OCI-LY3 (cell line): ENCODE measurements at regions not wholly inside any gene's neighbourhood (a gene's known extent, or its start where the extent isn't known, plus 50 kb on each side); places are given as distances from the start of the nearest gene placed in this dataset.

Source experiments
- EZH2phosphoT487 ChIP-seq: fragments of 200-600 bp; shearing (Covaris generic); IDR thresholded peaks from 2 replicates; pipeline ENCODE4 v1.6.1; 2018; ENCODE audit warnings: antibody characterized with exemption, mixed run types, low read depth
- TF ChIP-seq, protein P1 (sequence below): fragments of 200-600, 300-600 bp; sonication (generic); IDR thresholded peaks from 2 replicates; pipeline ENCODE4 v1.5.1; 2014; ENCODE audit warnings: antibody characterized with exemption, low read length, low read depth

DNA sequence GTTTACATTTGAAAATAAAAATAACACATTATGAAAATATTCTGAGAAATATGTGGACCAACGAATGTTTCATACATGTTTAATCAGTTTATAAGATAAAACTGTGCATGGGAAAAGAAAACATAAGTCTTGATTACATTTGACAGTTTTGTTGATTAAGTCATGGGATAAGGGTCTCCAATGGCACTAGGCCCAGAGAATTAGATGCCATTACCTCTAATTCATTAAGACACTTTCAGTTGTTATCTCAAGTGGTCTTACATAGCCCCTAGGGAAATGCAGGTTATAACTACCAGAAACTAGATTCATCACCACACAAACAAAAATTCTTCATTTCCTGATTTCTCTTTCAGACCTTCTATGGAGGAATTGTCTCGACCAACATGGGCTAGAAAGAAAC is 300.8 kb downstream of the PCDH7 start:
- TF ChIP-seq, protein P1, sequence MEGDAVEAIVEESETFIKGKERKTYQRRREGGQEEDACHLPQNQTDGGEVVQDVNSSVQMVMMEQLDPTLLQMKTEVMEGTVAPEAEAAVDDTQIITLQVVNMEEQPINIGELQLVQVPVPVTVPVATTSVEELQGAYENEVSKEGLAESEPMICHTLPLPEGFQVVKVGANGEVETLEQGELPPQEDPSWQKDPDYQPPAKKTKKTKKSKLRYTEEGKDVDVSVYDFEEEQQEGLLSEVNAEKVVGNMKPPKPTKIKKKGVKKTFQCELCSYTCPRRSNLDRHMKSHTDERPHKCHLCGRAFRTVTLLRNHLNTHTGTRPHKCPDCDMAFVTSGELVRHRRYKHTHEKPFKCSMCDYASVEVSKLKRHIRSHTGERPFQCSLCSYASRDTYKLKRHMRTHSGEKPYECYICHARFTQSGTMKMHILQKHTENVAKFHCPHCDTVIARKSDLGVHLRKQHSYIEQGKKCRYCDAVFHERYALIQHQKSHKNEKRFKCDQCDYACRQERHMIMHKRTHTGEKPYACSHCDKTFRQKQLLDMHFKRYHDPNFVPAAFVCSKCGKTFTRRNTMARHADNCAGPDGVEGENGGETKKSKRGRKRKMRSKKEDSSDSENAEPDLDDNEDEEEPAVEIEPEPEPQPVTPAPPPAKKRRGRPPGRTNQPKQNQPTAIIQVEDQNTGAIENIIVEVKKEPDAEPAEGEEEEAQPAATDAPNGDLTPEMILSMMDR, result no peak
- no peak for TF ChIP-seq EZH2phosphoT487
